ENCODE measurements at regions not wholly inside any gene's neighbourhood (a gene's known extent, or its start where the extent isn't known, plus 50 kb on each side); places are given as distances from the start of the nearest gene placed in this dataset.

DNA sequence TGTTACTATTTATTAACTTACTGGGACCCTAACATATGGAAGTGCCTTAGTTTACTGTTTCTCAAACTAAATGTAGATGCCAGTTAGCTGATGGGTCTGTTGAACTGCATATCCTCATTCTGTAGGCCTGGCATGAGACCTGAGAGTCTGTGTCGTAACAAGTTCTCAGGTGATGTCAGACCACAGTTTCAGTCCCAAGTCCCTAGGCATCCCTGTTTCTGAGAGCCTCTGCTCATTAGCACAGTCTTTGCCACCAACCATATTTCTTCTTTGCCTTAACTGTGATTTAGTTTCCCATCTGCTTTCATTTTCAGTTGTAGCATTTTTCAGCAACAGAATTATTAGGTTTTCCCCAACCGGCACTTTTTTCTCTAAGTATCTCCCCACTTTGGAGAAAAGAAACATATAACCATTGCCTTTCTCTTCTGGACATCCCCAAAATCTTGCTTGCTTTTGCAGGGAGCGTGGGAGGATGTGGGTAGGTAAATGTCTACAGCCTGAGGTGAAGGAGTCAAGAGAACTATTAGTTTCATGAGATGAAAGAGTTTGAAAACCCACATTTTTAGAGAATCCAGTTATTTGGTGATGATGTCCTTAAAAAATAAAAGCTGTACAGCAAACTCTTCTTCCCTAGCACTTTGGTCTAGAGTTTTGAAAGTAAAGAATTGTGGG, 74.6 kb downstream of the NUDT12 start:
- Mint-ChIP-seq H3K9me3 (ENCODE audit: unreplicated experiment) (no peaks in the 10 kb centered on the region), H3K4me1 (ENCODE audit: unreplicated experiment) (peaks cover 3% of the 10 kb centered on the region), H3K27me3 (ENCODE audit: unreplicated experiment) (peaks cover 2% of the 10 kb centered on the region), H3K4me3 (ENCODE audit: unreplicated experiment) (no peak overlapping the region), H3K27ac (ENCODE audit: unreplicated experiment) (no peak overlapping the region), H3K36me3 (ENCODE audit: unreplicated experiment) (no peaks in the 10 kb centered on the region)
- no peak for DNase-seq (ENCODE audit: extremely low spot score, unreplicated experiment)
- TF ChIP-seq, protein P1, sequence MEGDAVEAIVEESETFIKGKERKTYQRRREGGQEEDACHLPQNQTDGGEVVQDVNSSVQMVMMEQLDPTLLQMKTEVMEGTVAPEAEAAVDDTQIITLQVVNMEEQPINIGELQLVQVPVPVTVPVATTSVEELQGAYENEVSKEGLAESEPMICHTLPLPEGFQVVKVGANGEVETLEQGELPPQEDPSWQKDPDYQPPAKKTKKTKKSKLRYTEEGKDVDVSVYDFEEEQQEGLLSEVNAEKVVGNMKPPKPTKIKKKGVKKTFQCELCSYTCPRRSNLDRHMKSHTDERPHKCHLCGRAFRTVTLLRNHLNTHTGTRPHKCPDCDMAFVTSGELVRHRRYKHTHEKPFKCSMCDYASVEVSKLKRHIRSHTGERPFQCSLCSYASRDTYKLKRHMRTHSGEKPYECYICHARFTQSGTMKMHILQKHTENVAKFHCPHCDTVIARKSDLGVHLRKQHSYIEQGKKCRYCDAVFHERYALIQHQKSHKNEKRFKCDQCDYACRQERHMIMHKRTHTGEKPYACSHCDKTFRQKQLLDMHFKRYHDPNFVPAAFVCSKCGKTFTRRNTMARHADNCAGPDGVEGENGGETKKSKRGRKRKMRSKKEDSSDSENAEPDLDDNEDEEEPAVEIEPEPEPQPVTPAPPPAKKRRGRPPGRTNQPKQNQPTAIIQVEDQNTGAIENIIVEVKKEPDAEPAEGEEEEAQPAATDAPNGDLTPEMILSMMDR (IDR thresholded peaks at IDR 0.05), result no peak

- Mint-ChIP-seq H3K27ac (ENCODE audit: unreplicated experiment) (no peak overlapping the region), H3K9me3 (ENCODE audit: unreplicated experiment) (no peaks in the 10 kb centered on the region), H3K27me3 (ENCODE audit: unreplicated experiment) (peaks cover 2% of the 10 kb centered on the region), H3K4me1 (ENCODE audit: unreplicated experiment) (peaks cover 3% of the 10 kb centered on the region), H3K4me3 (ENCODE audit: unreplicated experiment) (no peak overlapping the region), H3K36me3 (ENCODE audit: unreplicated experiment) (no peaks in the 10 kb centered on the region)
- DNase-seq (ENCODE audit: extremely low spot score, unreplicated experiment), result no peak
- TF ChIP-seq, protein P1 (IDR thresholded peaks at IDR 0.05), result no peak
These were observed 75.4 kb downstream of the NUDT12 start for GRCh38 chr5:103487218-103487617.

DNA sequence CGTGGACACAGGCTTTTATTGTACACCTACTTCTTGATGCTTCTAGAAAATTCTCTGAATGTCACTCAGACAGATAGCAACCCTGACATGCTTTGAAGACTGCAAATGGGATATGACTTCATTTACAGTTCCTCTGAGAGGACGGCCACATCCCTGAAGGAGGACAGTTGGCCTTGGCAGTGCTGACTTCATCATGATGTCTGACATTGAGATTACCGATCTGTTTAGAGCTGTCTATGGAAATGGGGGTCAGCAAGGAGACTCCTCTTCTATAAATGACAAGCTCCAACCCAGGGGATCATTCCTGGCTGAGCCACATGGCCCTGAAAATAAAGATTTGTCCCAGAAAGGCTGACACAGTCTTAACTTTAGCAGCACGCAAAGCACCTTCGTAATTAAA, 75.8 kb downstream of the NUDT12 start:
- TF ChIP-seq, protein P1 (IDR thresholded peaks at IDR 0.05), result no peak
- no peaks in the 10 kb centered on the region for H3K36me3 Mint-ChIP-seq (ENCODE audit: unreplicated experiment)

GRCh38 chr5:103480246-103480645, 82.3 kb downstream of the NUDT12 start:
- Mint-ChIP-seq H3K4me1 (ENCODE audit: unreplicated experiment) (peaks cover 4% of the 10 kb centered on the region), H3K36me3 (ENCODE audit: unreplicated experiment) (no peaks in the 10 kb centered on the region), H3K9me3 (ENCODE audit: unreplicated experiment) (peaks cover 5% of the 10 kb centered on the region), H3K27ac (ENCODE audit: unreplicated experiment) (no peak overlapping the region), H3K27me3 (ENCODE audit: unreplicated experiment) (no peaks in the 10 kb centered on the region), H3K4me3 (ENCODE audit: unreplicated experiment) (no peak overlapping the region)
- DNase-seq (ENCODE audit: extremely low spot score, unreplicated experiment), result no peak
- TF ChIP-seq, protein P1 (IDR thresholded peaks at IDR 0.05), result no peak

More for the DNA sequence above, 75.8 kb downstream of the NUDT12 start:
- H3K4me1 Mint-ChIP-seq (ENCODE audit: unreplicated experiment), result peaks cover 3% of the 10 kb centered on the region
- peaks cover 2% of the 10 kb centered on the region for H3K27me3 Mint-ChIP-seq (ENCODE audit: unreplicated experiment)
- H3K9me3 Mint-ChIP-seq (ENCODE audit: unreplicated experiment), result no peaks in the 10 kb centered on the region
- no peak overlapping the region for H3K27ac Mint-ChIP-seq (ENCODE audit: unreplicated experiment)
- no peak for DNase-seq (ENCODE audit: extremely low spot score, unreplicated experiment)
- H3K4me3 Mint-ChIP-seq (ENCODE audit: unreplicated experiment), result no peak overlapping the region

DNA sequence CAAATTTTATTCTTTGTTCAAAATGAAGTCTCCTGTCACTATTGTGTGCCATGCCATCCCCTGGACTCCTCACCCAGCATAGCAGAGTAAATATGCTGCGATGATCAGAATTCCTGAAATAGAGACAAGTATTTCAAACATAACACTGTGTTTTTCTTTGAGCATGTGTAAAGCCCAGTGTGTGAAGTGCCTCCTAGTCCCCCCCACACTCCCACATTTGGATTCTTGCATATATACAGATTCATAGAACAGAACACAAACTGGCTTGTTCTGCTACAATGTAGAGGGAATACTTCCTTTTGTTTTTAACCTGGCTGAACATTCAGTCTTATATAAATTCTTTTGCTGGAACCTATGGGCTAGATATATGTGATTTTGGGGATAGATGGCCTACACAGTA, 84.9 kb downstream of the NUDT12 start:
- H3K4me1 Mint-ChIP-seq (ENCODE audit: unreplicated experiment), result peaks cover 8% of the 10 kb centered on the region

More for the DNA sequence above, 84.9 kb downstream of the NUDT12 start:
- no peak for DNase-seq (ENCODE audit: extremely low spot score, unreplicated experiment)
- no peak overlapping the region for H3K27ac Mint-ChIP-seq (ENCODE audit: unreplicated experiment)
- TF ChIP-seq, protein P1 (IDR thresholded peaks at IDR 0.05), result no peak
- no peak overlapping the region for H3K4me3 Mint-ChIP-seq (ENCODE audit: unreplicated experiment)
- H3K9me3 Mint-ChIP-seq (ENCODE audit: unreplicated experiment), result peaks cover 5% of the 10 kb centered on the region
- H3K36me3 Mint-ChIP-seq (ENCODE audit: unreplicated experiment), result no peaks in the 10 kb centered on the region
- H3K27me3 Mint-ChIP-seq (ENCODE audit: unreplicated experiment), result no peaks in the 10 kb centered on the region

Data from osteocyte (in vitro differentiated cells).